Activated CD4-positive, alpha-beta T cell treated with anti-CD3 and anti-CD28 coated beads, Interleukin-2, amount 50 U/mL, for 24 hours (primary cell): ENCODE measurements at regions not wholly inside any gene's neighbourhood (a gene's known extent, or its start where the extent isn't known, plus 50 kb on each side); places are given as distances from the start of the nearest gene placed in this dataset.

Experiments used
- DNase-seq, 2 donors: peaks; one replicate each; pipeline ENCODE4 v3.0.0-alpha.2; 2020; ENCODE audit warnings: low read depth in 1 of 2, low spot score in 1 of 2

- DNase-seq, result no peak
These were observed 53.4 kb upstream of the DLK1 start for GRCh38 chr14:100673085-100673806.

- DNase-seq, result no peak
These were observed 52.9 kb upstream of the DLK1 start for GRCh38 chr14:100673807-100674154.

- no peak for DNase-seq
These were observed 52.3 kb upstream of the DLK1 start for GRCh38 chr14:100674428-100674827.

GRCh38 chr14:100674897-100675619, 51.6 kb upstream of the DLK1 start:
- DNase-seq, result no peak

GRCh38 chr14:100675699-100676684, 50.7 kb upstream of the DLK1 start:
- DNase-seq, result no peak
